Activated CD8-positive, alpha-beta memory T cell treated with anti-CD3 and anti-CD28 coated beads for 24 hours (primary cell): ENCODE measurements at regions not wholly inside any gene's neighbourhood (a gene's known extent, or its start where the extent isn't known, plus 50 kb on each side); places are given as distances from the start of the nearest gene placed in this dataset.
"Not testable (repeated sequence)": the region's sequence is repeated elsewhere in the genome, so short reads cannot be mapped to it uniquely, and the experiment has no call there.

Experiments
- DNase-seq: peaks from one replicate; pipeline ENCODE4 v3.0.0-alpha.2; 2020

DNA sequence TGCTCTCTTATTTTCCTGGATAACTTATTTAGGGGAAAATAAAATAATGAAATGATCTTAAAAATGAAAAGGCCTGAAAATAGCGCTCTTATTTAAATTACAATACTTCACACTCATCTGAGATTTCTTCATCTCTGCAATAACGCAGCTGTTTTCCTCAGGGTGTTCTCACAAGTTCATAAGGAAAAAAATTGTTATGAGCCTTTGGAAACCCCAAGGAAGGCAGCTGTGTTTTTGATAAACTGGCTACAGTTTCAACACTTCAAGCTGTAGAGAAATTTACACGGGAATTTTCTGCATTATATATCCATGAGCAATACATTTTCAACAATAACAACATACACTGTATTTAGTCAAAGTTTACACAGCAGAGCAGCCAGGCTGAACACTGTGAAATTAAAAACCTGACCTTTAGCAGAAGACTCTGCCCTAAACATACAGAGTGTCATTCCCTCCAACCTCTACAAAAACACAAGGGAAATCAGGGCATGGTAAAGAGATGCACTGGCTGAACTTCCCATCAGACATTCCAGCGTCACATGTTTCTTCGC is 959.6 kb downstream of the SLC4A3 start:
- no peak for DNase-seq

DNA sequence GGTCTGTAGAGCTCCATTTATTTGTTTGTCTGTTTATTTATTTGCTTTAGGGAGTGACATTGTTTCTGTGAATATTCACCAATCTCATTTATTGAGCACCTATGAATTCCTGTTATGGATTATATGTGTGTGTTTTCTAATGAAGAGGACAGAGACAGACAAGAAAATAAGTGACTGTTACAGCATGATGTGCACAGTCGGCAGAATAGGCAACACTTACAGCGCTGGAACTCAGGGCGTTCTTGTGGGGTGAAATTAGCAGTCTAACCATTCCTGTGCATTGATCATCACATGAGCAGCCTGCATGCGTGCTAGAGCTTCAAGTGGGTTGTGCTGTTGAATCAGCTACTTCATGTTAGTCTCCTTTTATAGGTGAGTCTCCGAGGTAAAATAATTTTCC is 960.7 kb downstream of the SLC4A3 start:
- no peak for DNase-seq

DNA sequence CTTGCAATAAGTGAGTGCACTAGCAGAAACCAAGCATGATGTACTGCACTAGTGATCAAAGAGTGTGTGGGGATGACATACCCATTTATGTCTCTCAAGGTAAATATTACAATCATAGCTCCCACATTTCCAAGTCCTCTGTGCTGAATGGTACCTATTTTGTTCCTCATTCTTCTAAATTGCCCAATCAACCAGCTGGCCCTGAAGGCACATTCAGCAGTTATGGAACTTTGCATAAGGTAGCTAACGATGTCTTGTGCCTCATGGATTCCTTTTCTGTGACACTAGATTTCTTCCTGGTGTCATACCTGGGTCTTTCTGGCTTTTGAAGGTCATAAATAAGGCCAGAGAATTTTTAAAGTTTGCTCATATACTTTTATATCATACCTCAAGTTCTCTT is 963.0 kb downstream of the SLC4A3 start:
- DNase-seq: no peak

DNA sequence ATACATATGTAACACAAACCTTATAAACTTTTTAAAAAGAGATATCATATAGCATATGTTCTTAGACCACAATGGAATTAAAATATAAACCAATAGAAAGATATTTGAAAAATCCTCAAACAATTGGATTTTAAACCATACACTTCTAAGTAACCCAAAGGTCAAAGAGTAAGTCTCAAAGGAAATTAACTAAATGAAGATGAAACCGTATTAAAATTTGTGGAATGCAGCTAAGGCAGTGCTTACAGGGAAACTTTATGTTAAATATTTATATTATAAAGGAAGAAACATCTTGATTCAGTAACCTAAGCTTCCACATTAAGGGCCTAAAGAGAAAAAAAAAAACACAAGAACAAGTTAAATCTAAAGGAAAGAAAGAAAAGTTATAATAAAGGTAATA is 966.1 kb downstream of the SLC4A3 start:
- no peak for DNase-seq

DNA sequence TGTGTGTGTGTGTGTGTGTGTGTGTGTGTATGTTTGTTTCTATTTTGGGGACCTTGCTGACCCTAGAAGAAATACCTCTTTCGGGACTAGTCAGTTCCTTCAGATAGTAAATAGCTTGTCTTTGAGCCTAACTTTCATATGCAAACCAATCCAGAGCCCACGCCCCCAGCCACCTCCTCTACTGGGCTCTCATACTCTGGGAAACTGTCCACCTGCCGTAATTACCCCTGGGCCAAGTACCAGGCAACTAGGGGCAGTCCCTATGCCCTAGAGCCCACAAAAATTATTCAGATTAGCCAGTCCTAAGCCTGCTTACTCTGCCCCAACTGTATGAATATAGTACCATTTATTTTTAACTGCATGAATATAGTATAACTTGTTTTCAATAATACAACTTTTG is 970.4 kb downstream of the EPHA4 start:
- no peak for DNase-seq

DNA sequence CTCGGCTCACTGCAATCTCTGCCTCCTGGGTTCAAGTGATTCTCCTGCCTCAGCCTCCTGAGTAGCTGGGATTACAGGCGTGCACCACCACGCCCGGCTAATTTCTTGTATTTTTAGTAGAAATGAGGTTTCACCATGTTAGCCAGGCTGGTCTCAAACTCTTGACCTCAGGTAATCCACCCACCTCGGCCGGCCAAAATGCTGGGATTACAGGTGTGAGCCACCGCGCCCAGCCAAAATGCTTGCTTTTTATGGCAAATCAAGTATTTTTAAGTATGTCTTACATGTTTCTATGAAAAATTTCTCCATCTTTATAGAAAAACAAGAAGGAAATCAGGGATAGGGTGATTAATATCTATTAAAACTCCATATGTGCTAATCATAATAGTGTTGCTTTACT is 959.1 kb downstream of the EPHA4 start:
- DNase-seq: not testable (repeated sequence)

DNA sequence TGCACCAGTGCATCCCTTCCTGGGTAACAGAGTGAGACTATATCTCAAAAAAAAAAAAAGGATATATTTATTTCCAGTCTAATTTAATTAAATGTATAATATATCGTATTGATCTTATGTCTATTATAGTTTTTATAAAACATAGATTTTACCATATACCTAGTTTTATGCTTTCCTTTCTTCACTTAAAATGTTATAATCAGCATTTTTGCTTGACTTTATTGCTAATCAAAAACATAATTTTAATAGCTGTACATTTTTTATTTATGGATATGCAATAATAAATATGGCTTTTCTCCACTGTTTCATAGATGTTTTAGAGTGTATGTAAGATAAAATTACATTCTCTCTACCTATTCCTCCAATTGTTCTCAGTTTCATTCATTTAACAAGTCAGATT is 958.0 kb downstream of the EPHA4 start:
- DNase-seq: no peak

DNA sequence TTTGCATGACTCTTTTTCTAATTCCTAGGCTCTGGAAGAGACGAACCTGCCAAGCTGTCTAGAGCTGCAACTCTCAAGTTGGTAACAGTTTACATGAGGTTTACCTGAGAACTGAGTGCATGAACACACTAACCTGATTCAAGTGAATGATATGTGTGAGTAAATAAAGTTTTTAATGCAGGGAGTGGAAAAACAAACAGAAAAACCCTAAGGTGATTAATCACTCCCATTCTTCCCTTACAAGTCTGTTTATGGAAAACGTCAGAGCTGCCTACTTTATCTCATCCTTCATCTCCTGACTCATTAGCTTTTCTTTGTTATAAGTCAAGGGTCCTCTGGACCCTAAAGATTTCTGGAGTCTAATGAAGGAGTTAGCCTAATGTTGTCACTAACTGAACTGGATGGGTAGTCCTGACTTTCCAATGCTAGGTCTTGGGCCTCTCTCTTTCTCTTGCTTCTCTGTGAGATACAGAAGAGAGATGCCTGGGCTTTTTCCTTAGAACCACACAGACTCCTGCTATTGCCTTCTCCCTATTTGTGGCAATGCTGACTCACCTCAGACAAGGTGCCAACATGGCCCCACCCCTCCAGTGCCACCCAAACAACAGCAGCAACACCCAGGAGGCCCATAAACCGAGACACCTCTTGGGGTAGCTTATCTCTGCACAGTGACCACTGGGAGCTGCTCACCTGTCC is 952.4 kb downstream of the EPHA4 start:
- DNase-seq: no peak

DNA sequence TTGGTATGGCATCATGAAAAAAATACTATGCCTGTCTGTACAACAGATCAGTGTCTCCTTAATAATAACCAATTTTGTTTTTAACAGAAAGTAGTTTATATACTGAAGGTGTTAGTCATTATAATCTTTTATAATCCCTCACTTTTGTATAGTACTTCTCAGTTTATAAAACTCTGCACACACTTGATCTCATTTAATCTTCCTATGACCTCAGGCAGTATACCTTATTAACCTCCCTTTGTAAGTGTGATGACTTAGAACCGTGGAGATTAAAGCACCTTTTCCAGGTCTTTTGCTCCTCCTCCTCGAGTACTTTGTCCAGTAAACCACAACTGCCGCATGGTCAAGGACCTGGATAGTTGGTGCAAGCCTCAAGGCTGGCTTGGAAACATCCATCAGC is 945.5 kb downstream of the EPHA4 start:
- DNase-seq: no peak

DNA sequence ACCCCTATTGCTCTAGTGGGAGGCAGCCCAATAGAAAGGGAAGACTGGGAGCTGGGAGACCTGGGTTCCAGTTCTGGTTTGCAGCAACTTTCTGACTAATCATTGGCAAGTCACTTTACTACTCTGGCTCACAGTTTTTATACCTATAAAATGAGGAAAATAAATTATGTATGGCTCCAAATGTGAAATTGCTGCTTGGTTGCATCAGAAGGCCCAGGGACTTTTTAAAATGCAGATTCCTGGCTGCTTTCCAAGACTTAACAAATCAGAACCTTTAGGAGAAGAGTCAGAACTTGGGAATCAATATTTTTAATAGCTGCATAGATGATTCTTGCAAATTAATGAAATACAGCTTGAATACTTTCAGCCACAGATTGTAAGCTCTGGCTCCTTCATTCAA is 943.9 kb downstream of the EPHA4 start:
- DNase-seq: no peak

DNA sequence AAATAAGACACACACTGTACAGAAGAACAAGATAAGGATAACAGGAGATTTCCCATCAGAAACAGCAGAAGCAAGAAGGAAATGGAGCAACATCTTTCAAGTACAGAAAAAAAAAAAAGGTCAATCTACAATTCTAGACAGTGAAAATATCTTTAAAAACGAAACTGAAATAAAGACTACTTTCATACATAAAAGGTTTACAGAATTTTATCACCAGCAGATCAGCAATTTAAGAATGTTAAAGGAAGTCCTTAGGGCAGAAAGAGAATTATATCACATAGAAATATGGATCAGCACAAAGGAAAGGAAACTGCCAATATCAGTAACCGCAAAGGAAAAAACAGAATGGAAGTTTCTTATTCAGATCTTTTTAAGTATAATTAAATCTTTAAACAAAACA is 931.0 kb downstream of the EPHA4 start:
- DNase-seq: no peak

DNA sequence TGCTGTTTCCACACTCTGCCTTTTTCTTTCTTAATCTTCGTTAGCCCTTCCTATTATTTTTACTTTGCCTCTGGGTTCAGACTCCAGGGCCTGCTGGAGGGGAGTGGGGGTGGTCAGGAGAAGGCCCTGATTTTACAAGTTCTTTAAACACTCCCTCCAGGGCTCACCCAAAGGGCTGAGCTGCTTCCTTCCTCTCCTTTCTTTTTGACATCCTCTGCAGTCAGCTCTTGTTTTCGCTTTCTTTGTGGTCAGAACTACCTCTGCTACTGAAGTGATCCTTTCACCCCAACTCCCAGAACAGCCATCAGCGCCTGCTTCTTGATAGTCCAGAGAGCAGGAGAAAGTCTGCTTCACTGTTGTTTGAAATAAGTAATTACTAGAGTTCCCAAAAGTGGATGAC is 925.7 kb downstream of the EPHA4 start:
- no peak for DNase-seq

DNA sequence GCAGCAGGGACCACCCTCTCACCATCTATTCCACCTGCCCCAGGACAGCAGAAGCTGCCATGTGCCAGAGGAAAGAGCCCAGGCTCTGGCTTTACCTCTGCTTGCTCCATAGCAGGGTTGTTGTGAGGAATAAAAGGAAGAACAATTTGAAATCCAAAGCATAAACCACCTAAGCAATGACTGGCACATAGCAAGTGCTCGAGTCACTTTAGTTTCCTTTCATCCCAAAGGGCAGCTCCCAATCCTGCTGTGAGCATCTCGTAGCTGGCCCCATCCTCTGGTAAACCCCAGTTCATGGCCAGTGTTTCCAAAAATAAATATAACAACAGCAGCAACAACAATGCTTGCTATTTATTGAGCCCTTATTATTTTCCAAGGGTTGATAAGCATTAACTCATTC is 923.5 kb downstream of the EPHA4 start:
- DNase-seq: no peak

DNA sequence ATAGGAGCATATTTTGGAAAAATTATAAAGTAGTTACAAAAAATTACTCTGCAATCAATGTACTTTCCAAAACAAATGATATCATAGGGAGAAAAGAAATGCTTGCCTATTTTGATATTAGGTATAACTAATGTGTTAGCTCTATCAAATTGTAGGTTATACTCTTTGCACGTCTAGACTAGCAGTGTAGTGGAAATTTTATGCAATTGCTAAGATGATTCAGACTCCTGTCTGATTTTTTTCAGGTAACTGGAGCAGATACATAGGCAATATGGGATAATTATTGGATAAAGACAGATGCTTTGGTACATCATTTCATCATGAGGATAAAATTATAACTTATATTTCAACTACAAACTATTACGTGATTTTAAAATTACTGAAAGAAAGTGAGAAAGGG is 918.3 kb downstream of the EPHA4 start:
- no peak for DNase-seq

DNA sequence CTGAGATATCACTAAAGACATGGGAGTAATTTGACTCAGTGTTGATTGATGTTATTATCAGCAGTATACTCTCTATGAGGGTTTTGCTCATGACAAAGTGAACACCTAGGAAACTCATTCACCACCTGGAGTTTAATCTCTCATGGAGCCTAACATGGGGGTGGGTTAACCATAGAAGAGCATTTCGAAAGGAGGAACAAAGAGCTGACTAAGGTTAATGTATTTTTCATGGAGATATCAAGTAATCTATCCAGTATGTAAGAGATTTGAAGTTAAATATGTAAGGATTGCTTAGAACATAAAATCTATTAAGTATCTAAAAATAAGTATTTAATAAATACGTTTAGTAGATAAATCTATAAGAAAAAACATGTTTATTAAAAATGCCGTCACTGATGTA is 917.8 kb downstream of the EPHA4 start:
- no peak for DNase-seq

DNA sequence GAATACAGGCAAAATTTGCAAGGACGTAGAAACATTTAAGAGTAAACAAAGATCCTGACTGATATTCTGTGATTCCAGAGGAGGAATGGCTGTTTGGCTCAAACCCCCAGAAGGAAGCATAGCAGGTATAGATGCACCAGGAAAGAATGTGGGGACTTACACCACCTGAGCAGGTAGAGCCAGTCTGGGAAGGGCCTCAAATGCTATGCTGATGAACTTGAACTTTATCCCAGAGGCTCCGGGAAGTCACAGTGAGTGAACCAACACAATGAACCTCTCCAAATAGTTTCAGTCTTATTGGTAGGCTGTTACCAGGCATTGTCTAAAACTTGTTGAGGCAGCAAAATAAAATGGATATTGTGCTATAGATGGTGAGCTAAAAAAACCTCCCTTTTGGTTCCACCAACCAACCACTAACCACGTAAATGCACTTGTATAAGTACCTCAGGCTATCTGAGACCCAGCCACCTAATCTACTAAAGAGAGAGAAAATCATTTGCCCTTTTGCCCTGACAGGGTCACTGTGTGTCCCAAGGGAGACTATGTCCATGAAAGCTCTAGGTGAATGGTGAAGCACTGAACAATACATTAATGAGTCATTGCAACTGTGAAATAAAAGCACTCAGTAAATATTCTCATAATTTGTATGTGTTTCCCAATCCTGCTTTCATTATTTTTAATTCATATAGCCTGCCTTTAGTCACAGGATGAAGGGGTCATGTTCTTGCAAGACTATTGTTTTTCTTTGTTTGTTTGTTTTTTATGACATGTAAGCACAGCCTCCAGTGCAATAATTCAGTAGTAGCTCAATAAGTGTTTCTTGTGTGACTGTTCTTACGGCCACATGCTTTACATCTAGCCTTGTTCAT is 911.6 kb downstream of the EPHA4 start:
- no peak for DNase-seq

DNA sequence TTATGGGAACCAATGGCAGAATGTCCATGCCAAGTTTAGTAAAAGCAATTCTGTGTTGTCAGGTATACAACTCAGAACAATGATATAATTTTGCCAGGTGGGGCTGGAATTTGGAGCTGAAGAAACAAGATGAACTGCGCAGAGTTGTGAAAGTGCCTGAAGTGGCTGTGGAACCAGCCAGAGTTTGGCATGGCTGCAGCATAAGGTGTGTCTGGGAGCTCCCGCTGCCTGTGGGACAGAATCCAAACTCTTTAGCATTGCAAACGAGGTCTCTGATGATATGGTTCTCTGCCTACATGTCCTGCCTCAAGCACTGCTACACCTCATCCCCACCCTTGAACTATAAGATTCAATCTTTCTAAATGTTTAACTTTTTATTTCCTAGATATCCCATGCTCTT is 909.7 kb downstream of the EPHA4 start:
- DNase-seq: no peak

DNA sequence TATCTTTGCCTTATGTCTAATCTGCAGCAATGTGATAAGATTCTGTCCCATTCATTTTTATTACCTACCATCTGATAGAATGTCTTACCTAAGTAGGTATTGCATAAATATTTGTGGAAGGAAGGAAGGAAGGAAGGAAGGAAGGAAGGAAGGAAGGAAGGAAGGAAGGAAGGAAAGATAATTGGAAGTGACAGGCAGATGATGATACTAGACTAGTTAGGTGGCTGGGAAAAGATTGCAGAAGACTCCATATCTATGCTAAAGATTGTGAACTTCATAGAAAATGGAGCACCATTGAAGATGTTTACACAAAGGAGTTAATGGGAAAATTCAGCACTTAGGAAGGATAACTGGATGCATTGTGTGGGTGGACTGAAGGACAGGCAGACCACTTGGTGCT is 909.0 kb downstream of the EPHA4 start:
- DNase-seq: no peak

DNA sequence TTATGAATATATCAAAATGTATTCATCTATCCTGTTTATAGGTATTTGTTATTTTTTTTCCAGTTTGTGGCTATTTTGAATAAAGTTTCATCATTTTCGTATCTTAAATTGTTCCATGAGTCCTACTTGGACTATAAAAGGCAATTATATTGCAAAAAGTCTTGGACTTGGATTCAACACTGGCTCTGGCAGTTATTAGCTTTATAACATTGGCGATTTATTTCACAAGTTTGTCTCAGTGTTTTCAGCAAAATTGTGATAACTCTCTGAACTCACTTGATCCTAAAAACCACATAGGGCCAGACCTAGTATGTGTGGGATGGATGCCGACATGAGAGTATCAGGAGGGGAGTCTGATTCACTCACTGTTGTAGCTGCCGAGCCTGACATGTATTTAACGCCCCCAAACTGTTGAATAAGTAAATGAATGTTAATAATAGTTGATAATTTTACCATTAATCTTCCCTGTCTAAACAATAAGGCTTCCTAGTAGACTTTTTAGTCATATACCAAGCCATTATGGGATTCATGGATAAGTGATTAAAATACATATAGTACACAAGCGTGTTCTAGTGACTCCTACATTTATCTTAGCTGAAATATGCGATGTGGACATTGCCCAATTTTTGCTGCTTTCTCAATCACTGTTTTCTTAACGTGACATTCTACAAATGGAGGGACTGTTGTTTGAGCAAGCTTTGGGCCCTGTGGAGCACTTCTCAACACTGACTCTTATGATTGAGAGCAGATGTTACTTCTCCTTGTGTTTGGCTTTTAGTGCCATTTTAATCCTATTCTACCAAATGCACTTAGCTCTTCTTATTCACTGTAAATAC is 907.6 kb downstream of the EPHA4 start:
- DNase-seq: no peak

DNA sequence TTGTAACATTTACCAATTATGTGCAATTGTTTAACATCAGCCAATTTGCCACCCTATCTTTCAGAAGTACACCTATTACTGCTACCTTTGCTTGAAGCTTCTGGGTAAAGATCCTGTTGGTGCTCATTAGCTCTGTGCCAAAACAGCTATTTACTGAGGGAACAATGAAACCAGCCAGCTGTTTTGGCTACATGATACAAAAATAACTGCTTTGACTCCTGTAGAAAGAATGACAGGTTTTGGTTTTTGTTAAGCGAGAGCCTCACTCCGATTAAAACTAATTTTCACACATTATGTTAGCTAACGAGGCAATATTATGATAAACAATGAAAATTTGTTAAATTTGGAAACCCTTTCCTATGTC is 907.0 kb downstream of the EPHA4 start:
- no peak for DNase-seq

DNA sequence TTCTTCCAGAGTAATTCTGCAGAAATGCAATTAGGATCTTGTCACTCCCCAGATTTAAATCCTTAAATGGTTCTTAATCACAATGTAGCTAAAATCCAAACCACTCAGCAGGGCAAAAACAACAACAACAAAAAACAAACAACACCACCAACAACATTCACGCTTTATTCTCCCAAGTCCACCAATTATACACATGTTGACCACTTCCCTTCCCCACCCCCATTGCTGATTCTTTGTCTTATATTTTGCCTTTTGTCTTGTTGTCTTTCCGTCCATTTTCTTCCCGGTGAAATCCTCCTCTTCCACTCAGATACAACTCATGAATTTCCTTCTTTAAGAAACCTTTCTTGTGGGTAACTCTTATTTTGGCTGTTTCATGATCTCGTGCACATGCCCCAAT is 902.8 kb downstream of the EPHA4 start:
- no peak for DNase-seq

DNA sequence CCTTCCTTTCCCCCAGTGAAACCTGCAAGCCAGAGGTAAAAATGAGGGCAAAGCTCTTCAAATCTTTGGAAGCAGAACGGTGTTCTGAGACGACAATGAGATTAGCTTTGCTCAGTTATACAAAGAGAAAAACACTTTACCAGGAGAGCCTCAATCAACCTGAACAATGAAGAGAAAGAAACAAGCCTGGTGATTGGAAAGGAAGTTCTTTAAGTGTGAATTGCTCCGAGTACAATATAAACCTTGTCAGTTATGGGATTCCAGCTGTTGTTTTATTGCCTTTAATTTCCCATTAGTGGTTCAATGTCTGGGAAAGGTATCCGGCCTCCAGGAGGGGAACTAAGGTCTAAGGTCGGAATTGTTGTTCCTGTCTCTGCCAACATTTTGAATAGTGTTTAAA is 901.6 kb downstream of the EPHA4 start:
- no peak for DNase-seq

DNA sequence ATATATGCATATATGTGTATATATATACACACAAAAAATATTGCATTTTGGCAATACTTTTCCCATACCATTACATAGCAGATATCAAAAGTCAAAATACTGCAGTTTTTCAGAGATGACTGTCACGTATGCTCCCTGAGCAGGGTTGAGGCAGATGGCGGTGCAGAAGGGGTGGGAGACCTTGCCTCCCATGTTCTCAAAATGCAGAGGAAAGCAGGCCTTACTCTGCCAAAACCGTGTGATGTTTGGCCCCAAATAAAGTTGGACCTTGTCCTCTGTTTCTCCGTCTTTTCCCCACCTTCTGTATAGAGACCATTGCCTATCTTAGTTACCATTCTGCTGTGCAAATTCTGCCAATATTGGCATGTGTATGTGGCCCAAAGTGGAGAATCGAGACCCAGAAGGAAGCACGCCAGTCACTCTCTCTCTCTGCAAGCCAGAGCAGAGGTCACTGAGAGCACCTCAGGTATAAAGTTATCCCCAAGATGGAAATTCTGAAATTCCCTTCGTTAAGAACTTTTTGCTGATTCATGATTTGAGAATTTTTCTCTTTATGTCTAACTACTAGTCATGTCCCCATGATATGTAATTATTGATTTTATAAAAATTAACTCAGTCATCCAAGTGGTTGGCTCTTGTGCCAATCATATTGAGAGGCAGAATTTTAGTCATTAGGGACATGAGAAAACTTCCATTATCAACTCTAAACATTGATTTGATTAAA is 898.8 kb downstream of the EPHA4 start:
- DNase-seq: no peak
